Fibroblast of mammary gland (primary cell): ENCODE measurements at regions not wholly inside any gene's neighbourhood (a gene's known extent, or its start where the extent isn't known, plus 50 kb on each side); places are given as distances from the start of the nearest gene placed in this dataset.
A peak's percentile ranks its signal among the peaks of the same experiment; 100 is the strongest.
"Not testable (repeated sequence)": the region's sequence is repeated elsewhere in the genome, so short reads cannot be mapped to it uniquely, and the experiment has no call there.

Source experiments
- DNase-seq: peaks from one replicate; pipeline ENCODE4 v3.0.0-alpha.2; 2010; ENCODE audit warnings: low read depth
- H3K4me3 ChIP-seq: 2 replicates; pipeline ENCODE4 v1.5.1; 2011; ENCODE audit warnings: low read depth, mild to moderate bottlenecking, low read length, moderate library complexity; ENCODE audit not compliant: control insufficient read depth
- CTCF ChIP-seq: conservative IDR thresholded peaks from 2 replicates; pipeline ENCODE4 v1.5.1; 2011; ENCODE audit warnings: low read depth, low read length, inconsistent platforms; ENCODE audit not compliant: control insufficient read depth, insufficient read depth

- TF ChIP-seq CTCF = no peak
- DNase-seq = no peak
- no peak overlapping the region for H3K4me3 ChIP-seq
These were observed 70.3 kb upstream of the WNT7B start for GRCh38 chr22:46047226-46047625.

- peak; percentile 17 for DNase-seq
- TF ChIP-seq CTCF = no peak
- H3K4me3 ChIP-seq = no peak overlapping the region
These were observed 71.1 kb upstream of the WNT7B start for GRCh38 chr22:46047841-46048595.

GRCh38 chr22:46048661-46049060 is 71.7 kb upstream of the WNT7B start:
- DNase-seq, H3K4me3 ChIP-seq: not testable (repeated sequence)

- no peak for DNase-seq
- no peak for TF ChIP-seq CTCF
- no peak overlapping the region for H3K4me3 ChIP-seq
These were observed 72.9 kb upstream of the WNT7B start for GRCh38 chr22:46049726-46050450.

GRCh38 chr22:46050451-46050845 is 73.5 kb upstream of the WNT7B start:
- no peak for DNase-seq
- TF ChIP-seq CTCF = no peak
- H3K4me3 ChIP-seq = no peak overlapping the region

- no peak overlapping the region for H3K4me3 ChIP-seq
- no peak for TF ChIP-seq CTCF
- no peak for DNase-seq
These were observed 74.1 kb upstream of the WNT7B start for GRCh38 chr22:46050916-46051614.

GRCh38 chr22:46051646-46052045 is 74.7 kb upstream of the WNT7B start:
- H3K4me3 ChIP-seq = no peak overlapping the region
- TF ChIP-seq CTCF = no peak
- DNase-seq = no peak
